Hematopoietic multipotent progenitor cell treated with erythropoietin and hydrocortisone succinate and interleukin-3 and kit ligand, for 17 days (in vitro differentiated cells): ENCODE measurements at regions not wholly inside any gene's neighbourhood (a gene's known extent, or its start where the extent isn't known, plus 50 kb on each side); places are given as distances from the start of the nearest gene placed in this dataset.

Experiments
- DNase-seq: peaks from one replicate; pipeline ENCODE4 v3.0.0-alpha.2; 2015; ENCODE audit warnings: low spot score

DNA sequence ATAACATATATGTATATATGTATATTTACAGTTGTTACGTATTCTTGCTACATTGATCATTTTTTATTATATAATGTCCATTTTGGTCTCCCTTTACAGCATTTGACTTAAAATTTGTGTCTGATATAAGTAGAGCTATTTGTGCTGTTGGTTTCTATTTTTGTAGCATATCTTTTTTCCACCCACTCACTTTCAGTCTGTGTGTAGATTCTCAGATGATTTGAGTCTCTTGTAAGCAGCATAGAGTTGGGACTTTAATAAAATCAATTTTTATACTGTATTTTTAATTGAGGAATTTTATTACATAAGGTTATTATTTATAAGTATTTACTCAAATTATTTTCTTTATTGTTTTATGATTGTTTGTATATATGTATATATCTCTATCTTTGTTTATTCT lies 1293.7 kb downstream of the TMEM121 start:
- DNase-seq: no peak

DNA sequence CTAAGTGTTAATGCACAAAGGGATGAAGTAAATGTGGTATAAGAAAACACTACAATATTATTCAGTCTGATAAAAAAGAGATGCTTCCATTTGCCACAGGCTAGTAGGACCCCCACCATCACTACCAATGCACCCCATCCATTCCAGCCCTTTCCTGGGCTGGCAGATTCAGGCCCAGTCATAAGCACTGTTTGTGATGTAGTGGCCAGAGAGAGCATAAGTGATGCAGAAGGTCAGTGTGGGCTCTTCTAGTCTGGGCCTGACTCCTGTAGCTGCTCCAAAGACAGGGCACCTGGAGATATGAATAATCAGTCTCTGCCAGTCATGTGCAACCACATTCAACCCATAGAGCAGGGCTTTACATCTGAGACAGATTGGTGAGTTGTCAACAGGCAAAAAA lies 1294.7 kb downstream of the TMEM121 start:
- DNase-seq: no peak

DNA sequence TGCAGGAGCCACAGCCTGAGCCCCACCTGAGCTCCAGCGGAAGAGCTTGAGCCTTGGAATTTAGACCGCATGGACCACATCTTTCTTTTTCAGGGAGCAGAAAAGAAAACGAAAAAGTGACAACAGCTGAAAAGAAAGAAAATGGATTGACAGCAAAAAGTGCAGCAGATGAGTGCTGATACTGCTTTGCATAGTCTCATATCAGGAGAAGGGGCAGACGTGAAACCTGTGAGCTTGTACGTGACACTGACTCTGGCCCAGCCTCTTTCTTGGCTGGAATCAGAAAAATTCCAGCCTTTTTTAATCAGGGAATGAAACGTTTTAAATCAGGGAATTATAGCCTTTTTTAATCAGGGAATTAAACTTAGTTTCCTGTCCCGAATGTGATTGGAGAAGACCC lies 1296.5 kb downstream of the TMEM121 start:
- no peak for DNase-seq

DNA sequence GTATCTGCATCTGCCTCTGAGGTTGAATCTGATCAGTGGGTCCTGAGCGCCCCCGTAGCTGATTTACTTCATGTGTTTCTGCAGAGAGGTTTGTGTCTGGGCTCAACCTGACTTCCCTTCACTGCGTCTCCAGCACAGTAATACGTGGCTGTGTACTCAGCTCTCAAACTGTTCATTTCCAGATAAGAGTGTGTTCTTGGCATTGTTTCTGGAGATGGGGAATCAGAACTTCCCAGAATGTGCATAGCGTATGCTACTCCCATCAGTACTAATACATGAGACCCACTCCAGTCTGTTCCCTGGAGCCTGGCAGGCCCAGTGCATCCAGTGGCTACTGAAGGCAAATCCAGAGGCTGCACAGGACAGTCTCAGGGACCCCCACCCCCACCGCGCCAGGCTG lies 1297.2 kb downstream of the TMEM121 start:
- no peak for DNase-seq

DNA sequence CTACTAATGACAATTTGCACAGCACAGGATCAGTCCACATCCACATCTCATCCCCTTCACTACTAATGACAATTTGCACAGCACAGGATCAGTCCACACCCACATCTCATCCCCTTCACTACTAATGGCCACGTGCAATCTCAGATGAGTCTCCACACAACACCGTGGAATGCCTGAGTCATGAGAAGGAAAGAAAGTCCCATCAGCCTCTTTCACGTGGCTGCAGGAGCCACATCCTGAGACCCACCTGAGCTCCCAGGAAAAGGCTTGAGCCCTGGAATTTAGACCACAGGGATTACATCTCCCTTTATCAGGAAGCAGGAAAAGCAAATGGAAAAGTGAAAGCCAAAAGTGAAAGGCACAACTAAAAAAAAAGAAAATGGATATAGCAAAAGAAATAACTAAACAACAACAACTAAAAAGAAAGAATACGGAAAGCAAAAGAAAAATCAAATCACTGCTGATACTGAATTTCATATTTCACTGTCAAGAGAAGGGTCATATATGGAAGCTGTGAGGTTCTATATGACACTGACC lies 1300.5 kb downstream of the TMEM121 start:
- DNase-seq: no peak

DNA sequence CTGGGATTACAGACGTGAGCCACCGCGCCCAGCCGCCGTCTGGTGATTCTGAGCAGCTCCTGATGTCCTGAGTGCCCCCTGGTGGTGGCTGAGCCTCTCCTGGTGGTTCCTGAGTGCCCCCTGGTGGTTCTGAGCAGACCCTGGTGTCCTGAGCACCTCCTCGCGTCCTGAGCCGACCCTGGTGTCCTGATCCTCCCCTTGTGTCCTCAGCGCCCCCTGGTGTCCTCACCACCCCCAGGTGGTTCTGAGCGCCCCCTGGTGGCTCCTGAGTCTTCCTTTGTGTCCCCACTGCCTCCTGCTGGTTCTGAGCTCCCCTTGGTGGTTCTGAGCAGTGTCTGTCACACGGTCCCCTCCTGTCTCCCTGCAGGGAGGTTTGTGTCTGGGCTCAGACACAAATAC lies 1304.9 kb downstream of the TMEM121 start:
- DNase-seq: peak; percentile 82

DNA sequence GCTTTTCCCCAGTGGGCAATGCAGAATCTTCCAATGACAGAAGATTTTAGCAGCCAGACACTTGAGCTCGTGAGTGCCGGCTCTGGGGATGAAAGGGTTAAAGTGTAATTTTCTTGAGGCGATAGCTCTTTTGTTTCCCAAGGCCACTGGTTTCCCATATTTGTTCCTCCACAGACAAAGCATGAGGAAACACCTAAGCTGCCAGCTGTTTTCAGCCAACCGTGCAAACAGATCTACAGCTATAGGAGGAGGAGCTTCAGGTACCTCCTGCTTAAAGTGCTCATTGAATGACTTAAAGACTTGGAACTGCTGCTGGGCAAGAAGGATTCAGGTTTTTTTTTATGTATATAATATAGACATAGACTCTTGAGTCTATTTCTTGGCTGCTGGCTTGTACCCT lies 1311.5 kb downstream of the TMEM121 start:
- DNase-seq: no peak

DNA sequence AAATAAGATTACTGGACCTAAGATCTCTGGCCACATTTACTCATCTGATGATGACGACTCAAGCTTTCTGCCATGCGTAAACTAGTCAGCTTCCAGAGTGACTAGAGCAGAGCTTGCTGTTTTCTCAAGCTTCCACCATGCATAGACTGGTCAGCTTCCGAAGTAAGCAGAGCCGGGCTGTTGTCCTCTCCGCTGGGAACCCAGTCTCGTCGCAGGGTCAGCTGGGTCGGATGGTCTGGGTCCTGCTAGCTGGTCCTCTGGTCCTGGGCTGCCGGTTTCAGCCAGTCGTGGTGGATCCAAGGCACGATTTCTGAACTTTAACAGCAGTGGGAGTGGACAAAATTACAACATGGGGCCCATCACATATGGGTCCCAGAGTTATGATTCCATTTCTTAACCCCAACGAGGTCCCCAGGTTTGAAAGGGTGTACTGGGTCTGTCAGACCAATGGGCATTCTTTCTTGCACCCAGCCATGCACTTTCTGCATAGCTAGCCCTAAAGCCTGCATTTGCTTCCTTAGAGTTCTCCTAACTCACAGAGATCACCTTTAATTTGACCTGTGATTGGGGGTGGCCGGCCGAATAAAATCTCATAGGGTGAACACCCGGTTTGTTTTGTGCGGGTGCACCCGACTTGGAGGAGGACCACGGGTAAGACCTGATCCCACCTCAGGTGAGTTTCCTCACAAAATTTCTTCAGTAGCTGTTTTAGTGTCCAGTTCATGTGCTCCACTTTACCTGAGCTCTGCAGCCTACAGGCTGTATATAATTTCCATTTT lies 1312.8 kb downstream of the TMEM121 start:
- no peak for DNase-seq

DNA sequence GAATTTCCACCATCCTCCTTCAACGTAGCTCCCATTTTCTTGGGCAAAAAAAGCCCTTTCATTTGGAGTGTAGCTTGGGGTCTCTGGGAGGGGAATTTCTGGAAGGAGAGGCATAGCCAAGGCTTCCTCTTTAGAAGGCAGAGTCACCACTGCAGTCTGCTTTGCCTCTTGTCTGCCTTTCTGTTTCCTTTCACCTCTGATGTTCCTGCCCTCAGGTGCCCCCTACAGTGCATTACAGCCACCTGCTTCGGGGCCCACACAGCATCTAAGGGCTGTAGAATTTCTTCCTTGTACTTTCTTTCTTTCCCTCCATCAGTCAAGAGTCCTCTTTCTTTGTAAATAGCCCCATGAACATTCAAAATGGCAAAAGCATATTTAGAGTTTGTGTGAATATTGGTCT lies 1313.9 kb downstream of the TMEM121 start:
- DNase-seq: no peak

DNA sequence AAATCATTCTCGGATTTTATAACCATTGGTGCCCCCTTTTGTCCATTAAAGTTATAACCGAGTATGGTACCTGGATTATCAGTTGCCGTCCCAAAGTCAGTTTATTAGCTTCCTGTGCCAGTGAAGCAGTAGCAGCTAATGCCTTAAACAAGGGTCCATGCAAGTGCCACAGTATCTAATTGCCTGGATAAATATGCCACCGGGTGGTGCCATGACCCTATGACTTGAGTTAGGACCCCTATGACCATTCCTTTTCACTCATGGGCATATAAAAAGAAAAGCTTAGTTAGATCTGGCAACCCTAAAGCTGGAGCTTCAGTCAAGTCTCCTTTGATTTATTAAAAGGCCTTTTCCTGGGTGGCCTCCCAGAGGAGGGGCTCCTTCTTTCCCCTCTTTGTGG lies 1314.6 kb downstream of the TMEM121 start:
- no peak for DNase-seq

DNA sequence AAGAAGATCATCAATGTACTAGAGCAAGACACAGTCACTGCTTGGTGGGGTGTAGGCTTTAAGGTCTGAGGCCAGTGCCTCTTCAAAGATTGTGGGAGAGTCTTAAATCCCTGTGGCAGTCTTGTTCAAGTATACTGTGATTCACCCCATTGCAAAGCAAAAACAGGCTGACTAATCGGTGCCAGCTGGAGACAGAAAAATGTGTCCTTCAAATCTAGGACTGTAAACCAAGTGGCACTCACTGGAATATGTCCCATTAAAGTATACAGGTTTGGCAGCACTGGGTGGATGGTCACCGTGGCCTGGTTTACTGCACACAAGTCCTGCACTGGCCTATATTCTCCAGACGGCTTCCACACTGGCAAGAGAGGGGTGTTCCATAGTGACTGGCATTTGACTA lies 1315.3 kb downstream of the TMEM121 start:
- DNase-seq: no peak

DNA sequence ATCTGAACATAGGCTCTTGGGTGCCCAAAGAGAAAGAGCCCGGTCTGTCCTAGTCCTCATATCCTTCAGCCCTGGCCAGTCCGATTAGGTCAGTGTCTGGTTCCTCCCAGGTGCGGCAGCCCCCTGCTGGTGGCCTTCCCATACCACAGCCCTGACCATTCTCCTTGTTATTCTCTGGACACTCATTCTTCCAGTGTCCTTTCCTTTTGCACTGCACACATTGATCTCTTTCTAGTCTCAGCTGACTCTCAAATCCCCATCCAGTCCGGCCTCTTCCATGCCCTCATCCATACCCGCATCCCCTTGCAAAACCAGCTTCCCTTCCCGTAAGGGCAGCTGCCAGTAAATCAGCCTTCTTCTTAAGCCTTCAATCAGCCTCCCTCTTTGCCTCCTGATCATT lies 1316.3 kb downstream of the TMEM121 start:
- no peak for DNase-seq

DNA sequence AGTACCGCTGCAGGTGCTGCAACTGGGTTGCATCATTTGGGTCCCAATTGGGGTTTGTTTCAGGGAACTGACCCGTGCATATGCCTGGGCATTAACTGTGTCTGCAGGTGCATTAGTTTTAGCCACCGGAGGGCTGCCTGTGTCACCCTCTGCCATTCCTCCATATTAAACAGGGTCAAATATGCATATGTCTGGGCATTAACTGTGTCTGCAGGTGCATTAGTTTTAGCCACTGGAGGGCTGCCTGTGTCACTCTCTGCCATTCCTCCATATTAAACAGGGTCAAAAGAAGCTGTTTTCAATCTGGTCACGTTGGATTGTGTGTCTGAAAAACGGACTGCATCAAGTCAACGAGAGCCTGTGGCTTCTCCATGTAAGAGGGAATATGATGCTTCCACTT lies 1317.0 kb downstream of the TMEM121 start:
- DNase-seq: no peak

DNA sequence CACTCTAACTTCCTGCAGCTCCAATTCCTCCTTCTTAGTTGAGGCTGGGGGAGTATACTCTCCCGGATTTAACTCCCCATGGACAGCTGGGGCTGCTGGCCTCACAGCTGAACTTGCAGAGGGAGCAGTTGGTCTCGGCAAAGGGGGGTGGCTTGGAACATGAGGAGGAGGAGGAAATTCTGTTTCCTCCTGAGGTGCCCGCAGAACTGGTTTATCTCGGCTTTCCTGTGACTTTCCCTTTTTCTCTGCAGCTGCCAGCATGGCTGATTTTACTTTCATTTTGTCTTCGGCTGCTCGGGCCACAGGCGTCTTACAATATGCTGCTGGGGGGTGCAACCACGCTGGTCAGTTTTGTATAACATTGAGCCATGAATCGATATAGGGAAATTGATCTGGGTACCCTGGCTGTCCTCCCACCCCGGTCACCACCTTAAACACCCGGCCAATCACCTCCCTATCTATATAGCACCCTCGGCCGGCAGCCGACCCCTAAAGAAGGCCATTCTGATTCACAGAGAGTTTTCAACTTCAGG lies 1317.6 kb downstream of the TMEM121 start:
- peak; percentile 36 for DNase-seq

DNA sequence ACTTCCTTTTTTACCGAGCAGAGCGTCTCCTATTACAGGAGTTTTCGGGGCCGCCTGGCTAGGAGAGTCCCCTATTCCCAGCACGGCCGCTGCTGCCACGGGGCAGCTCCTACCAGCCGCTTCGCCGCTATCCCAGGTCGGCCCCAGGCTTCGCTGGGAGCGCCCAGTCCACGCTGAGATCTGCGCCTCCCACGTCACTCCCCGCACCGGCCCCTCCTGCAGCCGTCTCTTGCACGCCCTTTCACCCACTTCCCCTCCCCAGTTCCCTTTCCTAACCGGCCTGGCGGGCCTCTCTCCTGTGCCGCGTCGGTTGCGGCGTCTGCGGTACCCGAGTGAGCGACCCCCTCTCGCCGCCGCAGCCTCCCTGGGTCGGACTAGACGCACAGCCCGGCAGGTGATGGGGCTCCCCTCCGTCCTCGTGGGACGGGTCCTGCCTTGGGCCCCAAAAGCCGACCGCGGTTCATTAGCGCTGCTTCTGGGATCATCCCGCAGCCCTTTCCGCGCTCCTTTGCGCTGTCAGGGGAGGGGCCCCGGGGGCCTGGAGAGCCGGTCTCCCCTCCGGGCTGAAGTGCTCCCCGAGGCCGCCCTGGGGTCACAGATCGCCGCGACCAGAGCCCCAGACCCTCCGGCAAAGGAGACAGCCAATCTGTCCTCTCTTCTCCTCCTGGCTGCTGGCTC lies 1318.4 kb downstream of the TMEM121 start:
- DNase-seq: peak; percentile 53

DNA sequence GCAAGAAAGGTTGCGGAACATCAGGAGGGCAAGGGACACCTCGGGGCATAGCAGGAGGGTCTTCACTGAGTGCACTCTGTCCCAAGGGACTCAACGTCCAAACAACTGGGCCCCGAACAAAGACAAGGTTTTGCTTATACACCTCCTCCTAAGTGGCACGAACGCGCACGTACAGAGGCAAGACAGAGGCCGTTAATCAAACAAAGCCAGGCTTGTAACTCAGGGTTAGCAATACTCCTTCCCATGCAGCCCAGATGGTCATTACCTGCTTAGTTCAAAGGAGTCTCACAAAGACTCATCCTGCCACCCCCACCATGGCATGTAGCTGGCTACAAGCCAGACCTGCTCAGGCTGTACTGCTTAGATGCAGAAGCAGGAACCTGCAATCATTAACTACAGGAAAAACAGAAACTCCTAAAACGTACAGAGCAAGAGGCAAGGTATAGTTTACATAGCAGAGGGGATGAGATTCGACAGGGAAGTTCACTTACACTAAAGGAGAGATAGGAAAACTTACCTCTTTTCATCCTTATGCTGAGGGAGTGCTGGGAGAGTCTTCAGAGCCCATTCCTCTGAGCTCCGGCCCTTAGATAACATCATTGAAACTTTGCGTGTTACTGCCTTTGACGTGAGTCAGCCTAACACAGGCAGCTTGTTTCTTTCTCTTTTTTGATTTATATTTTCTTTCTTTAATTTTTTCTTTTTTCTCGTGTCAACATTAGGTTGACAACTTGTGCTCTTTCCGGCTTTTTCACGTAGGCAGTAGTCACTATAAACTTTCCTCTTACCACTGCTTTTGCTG lies 1319.1 kb downstream of the TMEM121 start:
- peak; percentile 65 for DNase-seq

DNA sequence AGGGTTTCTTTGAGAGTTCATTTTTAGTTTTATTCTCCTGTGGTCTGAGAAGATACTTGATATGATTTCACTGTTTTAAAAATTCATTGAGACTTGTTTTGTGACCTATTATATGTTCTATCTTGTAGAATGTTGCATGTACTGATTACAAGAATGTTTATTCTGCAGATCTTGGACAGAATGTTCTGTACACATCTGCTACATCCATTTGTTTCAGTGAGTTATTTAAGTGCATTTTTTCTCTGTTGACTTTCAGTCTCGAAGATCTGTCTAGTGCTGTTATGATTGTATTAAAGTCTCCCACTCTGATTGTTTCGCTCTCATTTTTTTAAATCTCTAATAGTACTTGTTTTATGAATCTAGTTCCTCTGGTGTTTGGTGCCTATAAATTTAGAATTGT lies 1319.8 kb downstream of the TMEM121 start:
- DNase-seq: peak; percentile 17

DNA sequence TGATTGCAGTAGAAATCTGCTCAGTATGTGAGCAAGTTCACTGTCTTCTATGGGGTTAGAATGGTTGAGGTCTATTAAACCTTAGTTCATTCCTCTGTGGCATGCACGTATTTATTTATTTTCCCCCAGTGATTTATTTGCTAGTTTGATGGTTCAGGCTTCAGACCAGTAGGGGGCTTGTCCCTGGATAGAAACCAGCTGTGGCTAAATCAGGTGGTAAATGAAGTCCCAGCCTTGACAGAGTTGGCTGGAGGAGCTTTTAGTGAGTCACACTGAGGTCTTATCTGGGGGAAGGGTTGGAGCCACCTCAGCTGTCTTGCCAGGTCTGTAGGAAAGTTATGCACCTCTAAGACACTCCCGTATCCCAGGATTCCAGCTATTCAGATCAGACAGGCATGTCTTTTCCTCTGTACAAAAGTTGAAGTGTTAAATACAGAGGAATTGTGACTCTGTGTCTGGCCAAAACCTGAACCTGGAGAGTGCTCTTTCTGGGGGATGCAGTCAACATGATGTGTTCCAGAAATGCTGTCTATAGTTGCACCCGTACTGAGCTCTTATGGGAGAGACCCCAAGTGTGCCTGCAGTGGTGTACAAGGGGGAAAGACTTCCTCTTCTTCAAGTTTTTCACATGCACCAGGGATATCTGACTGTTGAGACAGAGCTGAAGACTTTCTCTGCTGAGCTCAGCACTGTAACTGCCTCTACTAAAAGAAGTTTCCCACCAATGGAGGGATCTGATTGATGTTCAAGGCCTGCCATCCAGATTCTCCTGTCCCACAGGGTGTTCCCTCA lies 1322.1 kb downstream of the TMEM121 start:
- DNase-seq: peak; percentile 58

DNA sequence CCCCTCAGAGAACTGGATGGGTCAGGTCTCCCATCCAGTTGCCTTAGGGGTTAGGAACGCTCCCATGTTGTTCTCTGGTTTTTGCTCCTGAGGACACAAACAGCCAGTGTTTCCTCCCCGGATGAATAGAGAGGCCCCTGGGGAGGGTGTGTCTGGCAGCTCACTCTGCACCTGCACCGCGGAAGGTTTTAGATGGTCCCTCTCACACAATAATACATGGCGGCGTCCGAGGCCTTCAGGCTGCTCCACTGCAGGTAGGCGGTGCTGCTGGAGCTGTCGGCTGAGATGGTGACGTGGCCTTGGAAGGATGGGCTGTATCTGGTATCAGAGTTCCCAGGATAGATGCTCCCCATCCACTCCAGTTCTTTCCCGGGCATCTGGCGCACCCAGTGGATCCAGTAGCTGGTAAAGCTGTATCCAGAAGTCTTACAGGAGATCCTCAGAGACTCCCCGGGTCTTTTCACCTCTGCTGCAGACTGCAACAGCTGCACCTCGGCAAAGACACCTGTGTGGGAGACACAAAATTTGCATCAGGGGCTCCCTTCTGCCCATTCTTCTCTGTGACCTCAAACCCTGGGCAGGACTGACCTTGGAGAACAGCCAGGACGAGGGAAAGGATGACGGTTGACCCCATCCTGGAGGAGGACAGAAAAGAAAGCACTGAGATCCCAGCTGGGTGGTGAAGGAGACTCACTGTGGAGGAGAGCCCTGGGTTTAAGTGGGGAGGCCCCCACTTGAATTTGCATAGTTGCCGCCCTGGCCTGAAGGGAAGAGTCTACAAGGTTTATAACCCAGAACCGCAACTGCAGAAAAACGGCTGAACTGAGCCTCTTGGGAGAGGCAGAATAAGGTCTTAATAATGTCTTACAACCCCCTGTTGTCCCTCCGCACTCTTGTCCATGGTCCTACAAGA lies 1324.8 kb downstream of the TMEM121 start:
- DNase-seq: no peak

DNA sequence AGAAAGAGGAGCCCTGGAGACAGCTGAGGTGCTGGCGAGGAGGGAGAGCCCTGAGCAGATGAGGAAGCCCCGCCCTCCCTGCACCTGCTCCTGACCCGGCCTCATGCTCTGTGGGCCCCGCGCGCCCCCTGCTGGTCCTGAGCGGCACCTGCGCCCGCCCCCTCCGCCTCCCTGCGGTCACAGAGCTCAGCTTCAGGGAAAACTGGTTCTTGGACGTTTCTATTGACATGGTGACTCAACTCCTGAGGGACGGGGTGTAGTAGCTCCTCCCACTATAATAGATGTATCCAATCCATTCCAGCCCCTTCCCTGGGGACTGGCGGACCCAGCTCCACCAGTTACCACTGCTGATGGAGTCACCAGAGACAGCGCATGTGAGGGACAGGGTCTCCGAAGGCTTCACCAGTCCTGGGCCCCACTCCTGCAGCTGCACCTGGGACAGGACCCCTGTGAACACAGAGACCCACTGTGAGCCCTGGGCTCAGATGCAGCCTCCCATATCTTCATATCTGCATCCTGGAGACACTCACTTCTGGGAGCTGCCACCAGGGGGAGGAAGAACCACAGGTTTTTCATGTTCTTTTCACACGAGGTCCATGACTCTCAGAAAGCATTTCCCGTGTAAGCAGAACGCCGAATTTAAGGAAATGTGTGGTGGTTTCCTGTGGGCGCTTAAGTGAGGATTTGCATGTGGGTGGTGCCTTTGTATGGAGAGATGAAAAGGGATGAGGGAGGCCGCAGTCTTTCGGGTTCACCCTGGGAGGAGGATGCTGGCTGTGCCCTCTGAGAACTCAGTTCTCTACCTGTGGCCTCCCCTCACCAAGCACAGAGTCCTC lies 1346.4 kb downstream of the TMEM121 start:
- peak; percentile 65 for DNase-seq
